Adrenal gland (tissue), 5 donors: ENCODE measurements at regions not wholly inside any gene's neighbourhood (a gene's known extent, or its start where the extent isn't known, plus 50 kb on each side); places are given as distances from the start of the nearest gene placed in this dataset.
"Not testable (repeated sequence)": the region's sequence is repeated elsewhere in the genome, so short reads cannot be mapped to it uniquely, and the experiment has no call there.

Experiments used
- CTCF ChIP-seq, 6 experiments: fragments of 450-650 bp in 4 of 6; fragments of 200-600 bp in 2 of 6; sonication (generic) in 1 of 6; IDR thresholded peaks; 1 replicate in 5 of 6; 2 replicates in 1 of 6; pipeline versions ENCODE4 v1.5.1 to v1.8.0; 2016 to 2021; ENCODE audit warnings: antibody characterized with exemption in 6 of 6, mild to moderate bottlenecking in 2 of 6, moderate library complexity in 1 of 6
- POLR2A ChIP-seq, 2 donors: fragments of 450-650 bp; IDR thresholded peaks; one replicate each; pipeline ENCODE4 v1.6.1; 2017; ENCODE audit warnings: antibody characterized with exemption in 2 of 2, mild to moderate bottlenecking in 2 of 2, moderate library complexity in 1 of 2
- donor health status: DM: no; HTN: no; CAD: no.

- TF ChIP-seq CTCF, POLR2A (IDR thresholded peaks at IDR 0.05): not testable (repeated sequence)
Observed at GRCh38 chr13:109702030-109702597, 84.3 kb downstream of the IRS2 start.
